ENCODE measurements at regions not wholly inside any gene's neighbourhood (a gene's known extent, or its start where the extent isn't known, plus 50 kb on each side); places are given as distances from the start of the nearest gene placed in this dataset.

GRCh38 chr16:66003201-66003600 lies 363.3 kb upstream of the CDH5 start:
- ChIA-PET POLR2A (no interaction called here), CTCF (ENCODE audit: unreplicated experiment) (interaction anchor here (0.6 kb wide), 1 partner anchor 293 kb away, joined by 3 read pairs; no protein-coding TSS in a partner anchor)
- H3K4me3 ChIP-seq (ENCODE audit: low read depth, low read length, poor library complexity, severe bottlenecking): no peak overlapping the region
- no peak for DNase-seq (ENCODE audit: low spot score)
- no TSS peak for BruUV-seq (replicated peaks)
- H2AFZ ChIP-seq (ENCODE audit: low read length): no peak overlapping the region
- no peaks in the 10 kb centered on the region for H3K4me1 ChIP-seq (ENCODE audit: insufficient read depth, low read length, poor library complexity, severe bottlenecking)
- H4K20me1 ChIP-seq (ENCODE audit: insufficient read depth, low read length): no peaks in the 10 kb centered on the region
- no peaks in the 10 kb centered on the region for H3K36me3 ChIP-seq (ENCODE audit: insufficient read depth, low read length)
- H3K27ac ChIP-seq (ENCODE audit: low read depth, low read length, poor library complexity, severe bottlenecking): no peak overlapping the region
- no peaks in the 10 kb centered on the region for H3K9me2 ChIP-seq (ENCODE audit: insufficient read depth, low read length)
- intact Hi-C loops (cut with micrococcal nuclease; ENCODE audit: unreplicated experiment): no loop called here
- no peak for TF ChIP-seq EZH2phosphoT487 (IDR thresholded peaks at IDR 0.05; ENCODE audit: borderline replicate concordance, low read depth, low read length)
- TF ChIP-seq, protein P1, sequence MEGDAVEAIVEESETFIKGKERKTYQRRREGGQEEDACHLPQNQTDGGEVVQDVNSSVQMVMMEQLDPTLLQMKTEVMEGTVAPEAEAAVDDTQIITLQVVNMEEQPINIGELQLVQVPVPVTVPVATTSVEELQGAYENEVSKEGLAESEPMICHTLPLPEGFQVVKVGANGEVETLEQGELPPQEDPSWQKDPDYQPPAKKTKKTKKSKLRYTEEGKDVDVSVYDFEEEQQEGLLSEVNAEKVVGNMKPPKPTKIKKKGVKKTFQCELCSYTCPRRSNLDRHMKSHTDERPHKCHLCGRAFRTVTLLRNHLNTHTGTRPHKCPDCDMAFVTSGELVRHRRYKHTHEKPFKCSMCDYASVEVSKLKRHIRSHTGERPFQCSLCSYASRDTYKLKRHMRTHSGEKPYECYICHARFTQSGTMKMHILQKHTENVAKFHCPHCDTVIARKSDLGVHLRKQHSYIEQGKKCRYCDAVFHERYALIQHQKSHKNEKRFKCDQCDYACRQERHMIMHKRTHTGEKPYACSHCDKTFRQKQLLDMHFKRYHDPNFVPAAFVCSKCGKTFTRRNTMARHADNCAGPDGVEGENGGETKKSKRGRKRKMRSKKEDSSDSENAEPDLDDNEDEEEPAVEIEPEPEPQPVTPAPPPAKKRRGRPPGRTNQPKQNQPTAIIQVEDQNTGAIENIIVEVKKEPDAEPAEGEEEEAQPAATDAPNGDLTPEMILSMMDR (conservative IDR thresholded peaks at IDR 0.05; ENCODE audit: low read length): no peak
- H3K79me2 ChIP-seq (ENCODE audit: insufficient read depth, low read depth, low read length): no peaks in the 10 kb centered on the region
- no peak overlapping the region for H3K4me2 ChIP-seq (ENCODE audit: low read length)
- H3K9me3 ChIP-seq (ENCODE audit: low read length): no peaks in the 10 kb centered on the region

DNA sequence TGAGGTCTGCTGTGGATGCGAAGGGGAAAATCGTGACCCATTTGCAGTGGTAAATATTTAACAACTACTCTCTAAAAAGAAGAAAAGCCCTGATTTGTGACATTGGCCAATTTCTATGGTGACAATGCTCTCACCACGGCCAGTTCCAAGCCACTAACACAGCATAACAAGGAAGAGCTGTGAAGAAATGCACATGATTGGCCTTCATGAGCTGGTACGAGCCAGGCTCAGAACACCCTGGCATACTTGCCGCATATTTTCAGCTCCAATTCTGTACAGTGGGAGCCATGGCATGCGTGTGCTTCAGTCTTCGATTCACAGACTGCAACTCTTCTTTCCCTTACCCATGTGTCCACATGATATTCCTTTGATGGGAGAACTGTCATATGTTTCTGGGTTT lies 363.9 kb upstream of the CDH5 start:
- Histone ChIP-seq H3K4me2 (ENCODE audit: low read length) (no peak overlapping the region), H3K79me2 (ENCODE audit: insufficient read depth, low read depth, low read length) (no peaks in the 10 kb centered on the region), H3K9me3 (ENCODE audit: low read length) (no peaks in the 10 kb centered on the region), H3K36me3 (ENCODE audit: insufficient read depth, low read length) (no peaks in the 10 kb centered on the region), H3K9me2 (ENCODE audit: insufficient read depth, low read length) (no peaks in the 10 kb centered on the region), H4K20me1 (ENCODE audit: insufficient read depth, low read length) (no peaks in the 10 kb centered on the region), H2AFZ (ENCODE audit: low read length) (no peak overlapping the region), H3K27ac (ENCODE audit: low read depth, low read length, poor library complexity, severe bottlenecking) (no peak overlapping the region), H3K4me3 (ENCODE audit: low read depth, low read length, poor library complexity, severe bottlenecking) (no peak overlapping the region), H3K4me1 (ENCODE audit: insufficient read depth, low read length, poor library complexity, severe bottlenecking) (no peaks in the 10 kb centered on the region)
- no peak for DNase-seq (ENCODE audit: low spot score)
- CTCF ChIA-PET (ENCODE audit: unreplicated experiment): no interaction called here
- POLR2A ChIA-PET: interaction anchor here (0.9 kb wide), 1 partner anchor 10 kb away, joined by 3 read pairs; no protein-coding TSS in a partner anchor
- TF ChIP-seq, protein P1 (conservative IDR thresholded peaks at IDR 0.05; ENCODE audit: low read length): no peak
- no peak for TF ChIP-seq EZH2phosphoT487 (IDR thresholded peaks at IDR 0.05; ENCODE audit: borderline replicate concordance, low read depth, low read length)
- intact Hi-C loops (cut with micrococcal nuclease; ENCODE audit: unreplicated experiment): no loop called here
- no TSS peak for BruUV-seq (replicated peaks)

DNA sequence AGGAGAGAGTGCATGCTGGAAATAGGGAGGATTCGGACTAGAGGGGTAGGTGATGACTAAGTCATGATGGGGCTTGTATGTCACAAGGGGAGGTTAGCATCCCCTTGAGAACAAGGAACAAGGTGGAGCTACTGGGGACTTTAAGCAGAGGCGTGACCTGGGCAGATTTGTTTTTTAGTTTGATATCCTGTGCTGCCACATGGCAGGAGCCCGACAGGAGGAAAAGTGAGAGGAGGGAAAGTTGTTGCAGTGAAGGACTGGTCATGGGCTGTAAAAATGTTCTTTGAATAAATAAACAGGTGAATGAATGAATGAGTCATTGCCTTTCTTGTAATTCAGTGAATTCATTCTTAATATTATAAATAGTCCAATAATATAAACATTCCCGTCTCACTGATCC lies 365.1 kb upstream of the CDH5 start:
- Histone ChIP-seq H3K4me1 (ENCODE audit: insufficient read depth, low read length, poor library complexity, severe bottlenecking) (no peaks in the 10 kb centered on the region), H3K27ac (ENCODE audit: low read depth, low read length, poor library complexity, severe bottlenecking) (no peak overlapping the region)

More for the DNA sequence above, 365.1 kb upstream of the CDH5 start:
- Histone ChIP-seq H3K9me2 (ENCODE audit: insufficient read depth, low read length) (no peaks in the 10 kb centered on the region), H3K9me3 (ENCODE audit: low read length) (no peaks in the 10 kb centered on the region), H3K79me2 (ENCODE audit: insufficient read depth, low read depth, low read length) (no peaks in the 10 kb centered on the region), H2AFZ (ENCODE audit: low read length) (no peak overlapping the region), H3K4me3 (ENCODE audit: low read depth, low read length, poor library complexity, severe bottlenecking) (no peak overlapping the region), H3K4me2 (ENCODE audit: low read length) (no peak overlapping the region), H4K20me1 (ENCODE audit: insufficient read depth, low read length) (no peaks in the 10 kb centered on the region), H3K36me3 (ENCODE audit: insufficient read depth, low read length) (no peaks in the 10 kb centered on the region)
- ChIA-PET CTCF (ENCODE audit: unreplicated experiment) (no interaction called here), POLR2A (interaction anchor here (0.7 kb wide), 1 partner anchor 9 kb away, joined by 3 read pairs; no protein-coding TSS in a partner anchor)
- no peak for TF ChIP-seq EZH2phosphoT487 (IDR thresholded peaks at IDR 0.05; ENCODE audit: borderline replicate concordance, low read depth, low read length)
- no TSS peak for BruUV-seq (replicated peaks)
- intact Hi-C loops (cut with micrococcal nuclease; ENCODE audit: unreplicated experiment): no loop called here
- DNase-seq (ENCODE audit: low spot score): no peak
